GM18907 (cell line): ENCODE measurements at regions not wholly inside any gene's neighbourhood (a gene's known extent, or its start where the extent isn't known, plus 50 kb on each side); places are given as distances from the start of the nearest gene placed in this dataset.
"Not testable (repeated sequence)": the region's sequence is repeated elsewhere in the genome, so short reads cannot be mapped to it uniquely, and the experiment has no call there.

Experiments used
- ATAC-seq: cut with Tn5 transposase; IDR thresholded peaks from one replicate; pipeline ENCODE4 v1.9.1; 2021; ENCODE audit warnings: mild to moderate bottlenecking, moderate library complexity; ENCODE audit not compliant: unreplicated experiment

DNA sequence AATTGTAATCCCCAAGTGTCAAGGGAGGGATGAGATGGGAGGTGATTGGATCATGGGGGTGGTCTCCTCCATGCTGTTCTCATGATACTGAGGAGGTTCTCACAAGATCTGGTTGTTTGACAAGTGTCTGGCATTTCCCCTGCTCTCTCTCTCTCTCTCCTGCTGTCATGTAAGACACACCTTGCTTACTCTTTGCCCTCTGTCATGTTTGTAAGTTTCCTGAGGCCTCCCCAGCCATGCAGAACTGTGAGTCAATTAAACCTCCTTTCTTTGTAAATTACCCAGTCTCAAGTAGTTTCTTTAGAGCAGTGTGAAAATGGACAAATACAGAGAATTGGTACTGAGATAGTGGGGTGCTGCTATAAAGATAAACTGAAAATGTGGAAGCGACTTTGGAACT is 207.9 kb downstream of the HINT1 start:
- no peak for ATAC-seq

DNA sequence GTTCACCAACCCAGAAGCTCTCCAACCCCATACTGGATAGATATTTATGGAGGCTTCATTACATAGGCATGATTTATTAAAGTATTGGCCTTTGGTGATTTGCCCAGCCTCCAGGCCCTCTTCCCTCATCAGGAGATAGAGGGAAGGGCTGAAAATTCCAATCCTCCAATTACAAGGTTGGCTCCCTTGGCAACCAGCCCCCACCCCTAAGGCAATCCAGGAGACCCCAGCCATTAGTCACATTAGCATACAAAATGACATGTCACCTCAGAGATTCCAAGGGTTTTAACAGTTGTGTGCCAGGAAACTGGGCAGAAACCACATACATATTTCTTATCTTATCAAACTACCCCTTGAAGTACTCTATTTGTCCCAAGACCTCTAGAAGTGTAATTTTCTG is 210.0 kb downstream of the HINT1 start:
- ATAC-seq, result no peak

DNA sequence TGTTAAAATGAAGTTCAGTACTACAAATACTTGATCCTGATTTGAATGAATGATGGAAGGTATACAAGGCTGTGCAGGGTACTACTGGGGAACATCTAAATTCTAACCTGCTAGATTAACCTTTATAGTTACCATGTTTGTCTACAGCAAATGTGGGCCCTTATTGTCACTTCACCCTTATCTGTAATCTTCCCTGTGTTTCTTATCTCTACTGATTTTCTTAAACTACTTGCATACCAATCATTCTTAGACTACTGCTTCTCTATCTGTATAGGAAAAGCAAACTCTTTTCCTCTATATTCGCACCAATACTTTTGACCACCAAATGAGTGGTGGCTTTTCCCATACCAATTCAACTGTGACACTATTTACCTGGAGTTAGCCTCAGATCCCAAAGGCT is 210.7 kb downstream of the HINT1 start:
- ATAC-seq, result no peak

DNA sequence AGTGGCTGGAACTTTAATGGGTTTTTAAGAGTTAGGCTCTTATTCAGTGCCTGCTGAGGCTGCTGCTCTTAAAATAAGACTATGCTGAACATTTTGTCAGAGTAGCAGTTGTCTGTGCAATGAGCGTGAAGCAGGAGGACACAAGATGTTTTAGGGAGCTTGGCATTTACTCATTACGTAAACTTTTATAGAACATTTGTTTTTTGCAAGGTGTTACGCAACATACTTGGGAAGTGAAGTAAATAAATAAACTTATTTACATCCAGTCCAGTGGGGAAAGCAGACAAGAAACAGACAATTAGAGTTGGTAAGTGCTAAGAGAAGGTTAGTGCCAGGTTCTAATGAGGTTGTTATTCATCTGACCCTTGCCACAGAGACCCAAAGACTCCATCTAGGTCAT is 226.0 kb downstream of the HINT1 start:
- no peak for ATAC-seq

DNA sequence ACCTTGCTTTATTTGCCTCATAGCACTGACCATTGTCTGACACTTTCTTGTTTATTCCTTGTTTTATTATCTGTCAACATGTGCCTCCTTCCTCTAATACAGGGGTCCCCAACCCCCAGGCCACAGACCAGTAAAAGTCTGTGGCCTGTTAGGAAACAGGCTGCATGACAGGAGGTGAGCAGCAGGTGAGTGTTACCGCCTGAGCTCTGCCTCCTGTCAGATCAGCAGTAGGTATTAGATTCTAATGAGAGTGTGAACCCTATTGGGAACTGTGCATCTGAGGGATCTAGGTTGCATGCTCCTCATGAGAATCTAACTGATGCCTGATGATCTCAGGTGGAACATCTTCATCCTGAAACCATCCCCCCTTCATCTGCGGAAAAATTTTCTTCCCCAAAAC is 228.0 kb downstream of the HINT1 start:
- no peak for ATAC-seq

DNA sequence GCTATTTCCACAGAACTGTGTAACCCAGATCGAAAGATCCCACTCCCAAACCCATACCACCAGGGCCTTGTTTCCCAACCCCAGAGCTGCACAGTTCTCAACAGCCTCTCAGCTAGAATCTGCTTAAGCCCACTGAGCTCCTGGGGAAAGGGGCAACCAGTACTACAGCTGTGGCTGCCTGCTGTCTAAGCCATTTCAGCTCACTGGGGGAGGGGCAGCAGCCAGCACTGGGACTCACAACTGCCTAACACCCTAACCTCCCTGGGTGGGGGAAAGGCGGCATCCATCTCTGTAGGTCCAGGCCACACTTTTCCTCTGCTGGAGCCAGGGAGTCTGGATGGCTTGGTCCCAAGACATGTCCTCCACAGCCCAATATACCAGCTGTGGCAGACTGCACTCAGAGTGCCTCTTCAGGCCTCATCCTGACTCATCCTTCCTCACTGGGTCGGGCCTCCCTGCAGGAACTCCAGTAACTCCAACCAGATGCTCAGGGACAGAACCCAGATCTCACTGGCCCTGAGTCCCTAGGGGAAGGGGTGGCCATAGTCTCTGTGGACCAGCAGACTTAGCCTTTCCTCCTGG is 241.4 kb downstream of the HINT1 start:
- ATAC-seq, result no peak

DNA sequence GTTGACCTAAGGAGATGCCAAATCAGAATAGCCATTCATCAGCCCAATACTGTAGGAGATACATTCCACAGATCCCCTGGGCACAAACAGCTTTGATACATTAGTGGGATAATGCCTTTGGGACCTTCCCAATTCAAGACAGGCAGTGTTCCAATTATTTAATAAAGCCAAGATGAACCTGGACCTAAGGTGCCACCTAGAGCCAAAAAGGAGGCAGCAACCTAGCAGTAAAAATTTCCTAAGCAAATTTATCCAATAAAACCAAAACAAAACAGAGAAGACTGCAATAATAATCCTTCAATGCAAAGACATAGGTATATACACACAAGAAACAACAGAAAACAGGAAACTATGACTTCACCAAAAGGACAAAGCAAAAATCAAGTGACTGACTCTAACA is 253.0 kb downstream of the HINT1 start:
- no peak for ATAC-seq

DNA sequence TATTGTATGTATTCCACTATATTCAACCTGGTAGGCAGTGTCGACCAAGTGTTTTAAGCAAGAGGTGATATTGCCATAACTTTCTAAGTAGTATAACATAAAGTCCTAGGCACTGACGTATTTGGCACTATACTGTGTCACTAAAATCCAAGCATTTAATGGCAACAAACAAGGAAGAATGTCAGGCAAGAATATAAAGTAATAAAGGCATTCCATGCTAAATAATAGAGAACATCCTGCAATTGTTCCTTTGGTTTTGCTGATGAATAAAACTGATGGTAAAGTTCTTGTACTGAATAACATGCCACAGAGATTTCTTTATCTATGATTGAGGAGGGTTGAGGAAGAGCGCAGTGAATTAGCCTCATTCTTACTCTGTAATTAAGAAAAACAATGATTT is 256.9 kb downstream of the HINT1 start:
- ATAC-seq, result no peak

DNA sequence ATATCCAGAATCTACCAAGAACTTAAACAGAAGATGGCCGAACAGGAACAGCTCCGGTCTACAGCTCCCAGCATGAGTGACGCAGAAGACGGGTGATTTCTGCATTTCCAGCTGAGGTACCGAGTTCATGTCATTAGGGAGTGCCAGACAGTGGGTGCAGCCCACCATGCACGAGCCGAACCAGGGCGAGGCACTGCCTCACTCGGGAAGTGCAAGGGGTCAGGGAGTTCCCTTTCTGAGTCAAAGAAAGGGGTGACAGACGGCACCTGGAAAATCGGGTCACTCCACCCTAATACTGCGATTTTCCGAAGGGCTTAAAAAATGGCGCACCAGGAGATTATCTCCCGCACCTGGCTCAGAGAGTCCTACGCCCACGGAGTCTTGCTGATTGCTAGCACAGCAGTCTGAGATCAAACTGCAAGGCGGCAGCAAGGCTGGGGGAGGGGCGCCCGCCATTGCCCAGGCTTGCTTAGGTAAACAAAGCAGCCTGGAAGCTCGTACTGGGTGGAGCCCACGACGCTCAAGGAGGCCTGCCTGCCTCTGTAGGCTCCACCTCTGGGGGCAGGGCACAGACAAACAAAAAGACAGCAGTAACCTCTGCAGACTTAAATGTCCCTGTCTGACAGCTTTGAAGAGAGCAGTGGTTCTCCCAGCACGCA is 267.4 kb downstream of the HINT1 start:
- ATAC-seq, result not testable (repeated sequence)

DNA sequence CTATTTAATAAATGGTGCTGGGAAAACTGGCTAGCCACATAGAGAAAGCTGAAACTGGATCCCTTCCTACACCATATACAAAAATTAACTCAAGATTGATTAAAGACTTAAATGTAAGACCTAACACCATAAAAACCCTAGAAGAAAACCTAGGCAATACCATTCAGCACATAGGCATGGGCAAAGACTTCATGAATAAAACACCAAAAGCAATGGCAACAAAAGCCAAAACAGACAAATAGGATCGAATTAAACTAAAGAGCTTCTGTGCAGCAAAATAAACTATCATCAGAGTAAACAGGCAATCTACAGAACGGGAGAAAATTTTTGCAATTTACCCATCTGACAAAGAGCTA is 267.9 kb downstream of the HINT1 start:
- not testable (repeated sequence) for ATAC-seq

DNA sequence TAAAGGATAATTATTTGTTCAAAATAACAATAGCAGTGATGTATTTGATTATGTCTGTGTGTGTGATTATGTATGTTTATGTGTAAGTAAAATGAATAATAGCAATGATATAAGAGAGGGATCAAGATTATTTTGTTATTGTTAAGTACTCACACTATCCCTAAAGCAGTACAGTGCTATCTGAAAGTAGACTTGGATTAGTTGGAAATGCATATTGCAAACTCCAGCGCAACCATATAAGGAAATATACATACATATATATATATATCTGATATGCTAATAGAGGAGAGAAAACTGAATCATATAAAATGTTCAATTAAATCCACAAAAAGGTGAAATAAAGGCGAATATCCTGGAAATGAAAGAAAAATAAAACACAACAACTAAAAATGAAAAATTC is 268.4 kb downstream of the HINT1 start:
- ATAC-seq, result no peak

DNA sequence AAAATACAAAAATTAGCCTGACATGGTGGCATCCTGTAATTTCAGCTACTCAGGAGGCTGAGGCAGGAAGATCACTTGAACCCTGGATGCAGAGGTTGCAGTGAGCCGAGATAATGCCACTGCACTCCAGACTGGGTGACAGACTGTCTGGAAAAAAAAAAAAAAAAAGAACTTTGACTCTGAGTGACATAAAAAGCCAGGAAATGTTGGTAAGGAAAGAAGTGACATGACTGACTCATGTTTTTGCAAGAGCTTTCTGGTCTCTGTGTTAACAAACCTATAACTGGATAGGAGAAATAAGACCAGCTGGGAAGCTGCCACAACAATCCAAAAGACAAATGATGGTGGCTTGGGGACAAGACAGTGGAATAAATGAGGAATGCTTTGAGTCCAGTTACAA is 272.1 kb downstream of the HINT1 start:
- no peak for ATAC-seq

DNA sequence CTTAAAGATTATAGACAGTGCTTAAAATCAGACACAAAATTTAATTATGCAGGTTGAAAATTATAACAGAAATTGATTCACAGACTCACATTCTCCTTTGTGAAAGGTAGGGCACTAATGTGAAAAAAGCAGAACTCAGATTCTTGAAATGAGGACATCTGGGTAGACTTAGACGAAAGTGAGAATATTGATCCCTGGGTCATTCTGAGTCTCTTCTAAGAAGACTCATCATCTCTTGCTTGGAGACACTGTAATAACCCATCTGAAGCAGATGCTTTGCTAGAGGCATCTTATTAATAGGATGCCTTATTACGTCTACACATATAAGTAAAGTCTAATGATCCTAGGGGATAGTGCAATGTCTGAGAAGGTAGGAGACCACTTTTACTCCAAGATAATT is 274.4 kb downstream of the HINT1 start:
- no peak for ATAC-seq

DNA sequence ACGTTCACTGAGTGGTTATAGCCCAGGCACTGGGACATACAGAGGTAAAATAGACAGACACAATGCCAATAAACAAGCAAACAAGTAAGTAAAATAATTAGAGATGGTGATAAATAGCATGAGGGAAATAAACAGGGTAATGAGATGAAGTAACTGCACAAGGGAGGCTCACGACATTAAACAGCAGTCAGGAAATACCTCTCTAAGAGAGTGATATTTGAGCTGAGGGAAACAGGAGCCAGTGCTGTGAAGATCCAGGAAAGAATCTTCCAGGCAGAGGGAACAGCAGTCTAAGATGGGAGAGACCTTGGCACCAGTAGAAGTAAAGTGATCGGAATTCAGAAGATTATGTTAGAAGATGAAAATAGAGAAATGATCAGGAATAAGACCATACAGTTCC is 279.4 kb downstream of the HINT1 start:
- ATAC-seq, result no peak

DNA sequence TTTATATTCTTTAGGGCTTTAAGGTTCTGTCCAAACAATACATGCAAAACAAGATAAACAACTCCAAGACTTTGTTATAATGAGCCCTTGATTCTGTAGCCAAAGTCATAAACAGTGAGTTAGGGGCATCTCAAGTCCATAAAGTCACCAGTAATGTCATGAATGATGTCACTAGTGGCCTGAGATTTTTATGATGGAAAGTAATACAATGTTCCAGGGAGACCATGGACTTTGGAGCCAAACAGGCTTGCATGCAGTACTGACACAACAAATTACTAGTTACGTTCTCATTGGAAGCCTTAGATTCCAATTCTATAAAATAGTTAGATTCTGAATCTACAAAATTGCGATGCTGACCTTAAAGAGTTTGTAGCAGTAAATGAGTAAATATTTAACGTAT is 280.0 kb downstream of the HINT1 start:
- no peak for ATAC-seq

DNA sequence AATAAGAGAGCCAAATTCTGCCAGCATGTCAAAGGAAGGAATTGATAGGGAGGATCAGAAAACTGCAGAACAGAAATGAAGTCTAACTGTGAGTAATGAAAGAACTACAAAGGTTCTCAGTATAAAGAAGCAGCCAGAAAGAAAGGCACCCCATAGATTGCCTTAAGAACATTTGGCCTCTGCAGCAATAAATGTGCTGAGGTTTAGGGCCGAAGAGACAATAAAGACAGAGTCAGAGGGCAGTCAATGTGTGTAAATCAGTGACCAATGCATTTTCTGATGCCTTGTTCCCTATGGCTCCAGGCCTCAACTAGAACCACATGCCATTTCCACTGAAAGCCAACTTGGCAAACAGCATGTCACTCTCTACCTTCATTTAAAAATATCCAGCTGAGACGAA is 281.0 kb downstream of the HINT1 start:
- no peak for ATAC-seq

DNA sequence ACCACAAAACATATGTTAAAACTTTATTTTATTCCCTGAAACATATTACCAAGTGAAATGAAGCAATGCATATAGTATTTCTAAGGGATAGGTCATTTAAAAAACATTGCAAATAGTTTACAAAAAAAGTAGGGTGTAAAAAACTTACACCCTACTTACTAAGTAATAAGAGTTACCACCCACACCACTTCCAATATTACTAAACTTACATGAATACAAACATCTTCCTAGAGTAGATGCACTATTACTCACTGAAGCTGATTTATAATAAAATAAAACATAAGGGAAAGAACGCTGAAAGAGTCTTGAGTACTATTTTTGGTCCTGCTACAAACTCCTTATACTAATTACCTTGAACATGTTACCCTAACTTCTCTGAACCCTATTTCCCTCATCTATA is 289.4 kb downstream of the HINT1 start:
- no peak for ATAC-seq

DNA sequence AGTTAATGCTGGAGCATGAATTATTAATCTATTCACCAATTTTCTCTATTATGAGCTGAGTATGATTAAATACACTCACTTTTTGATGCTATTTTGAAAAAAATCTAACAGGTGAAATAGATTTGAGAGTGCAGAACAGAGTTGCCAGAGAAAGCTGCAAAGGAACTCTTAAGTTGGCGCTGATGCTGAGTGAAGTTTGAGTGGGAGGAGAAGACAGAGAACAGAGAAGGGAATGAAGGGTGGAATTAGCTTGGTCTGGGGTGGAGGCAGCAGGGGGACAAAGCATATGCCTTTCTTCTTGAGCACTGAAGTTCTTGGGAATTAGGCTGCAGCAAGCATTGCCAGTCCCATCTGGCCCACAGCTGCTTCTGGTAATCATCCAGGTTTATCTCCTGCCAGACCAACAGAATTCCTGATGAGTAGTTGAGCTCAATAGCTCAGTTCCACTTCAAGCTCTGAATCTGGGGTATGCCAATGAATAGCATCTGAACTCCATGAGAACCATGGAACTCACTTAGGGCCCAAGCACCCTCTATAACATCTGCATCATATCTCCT is 290.1 kb downstream of the HINT1 start:
- no peak for ATAC-seq

DNA sequence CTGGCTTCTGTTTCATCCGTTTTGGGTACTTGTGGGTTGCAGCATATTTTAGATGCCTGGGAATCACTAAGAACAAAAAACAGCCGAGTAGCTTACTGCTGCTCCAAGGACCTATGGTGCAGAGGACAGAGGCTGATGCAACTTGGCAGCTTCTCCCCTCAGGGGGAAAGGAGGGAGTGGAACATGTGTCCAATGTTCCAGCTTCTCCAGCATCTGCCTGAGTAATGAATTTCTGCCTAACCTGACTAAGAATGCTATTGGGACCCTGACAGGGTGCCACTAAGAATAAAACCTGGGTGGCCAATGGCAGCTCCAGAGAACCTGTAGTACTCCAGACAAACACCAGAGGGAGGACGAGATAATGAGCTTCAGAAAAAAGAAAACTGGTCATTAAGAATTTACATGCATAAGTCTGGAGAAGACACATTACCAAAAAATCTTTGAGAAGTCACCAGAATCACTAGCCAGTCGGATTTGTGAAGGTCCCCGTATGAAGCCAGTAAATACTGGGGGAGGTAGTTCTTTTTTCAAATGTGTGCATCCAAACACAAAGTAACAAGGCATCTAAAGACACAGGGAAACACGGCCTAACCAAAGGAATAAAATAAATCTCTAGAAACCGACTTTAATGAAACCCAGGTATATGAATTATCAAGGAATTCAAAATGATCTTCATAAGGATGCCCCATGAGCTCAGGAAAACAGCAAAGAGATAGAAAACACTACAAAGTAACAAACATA is 293.5 kb downstream of the HINT1 start:
- ATAC-seq, result peak; percentile 91

DNA sequence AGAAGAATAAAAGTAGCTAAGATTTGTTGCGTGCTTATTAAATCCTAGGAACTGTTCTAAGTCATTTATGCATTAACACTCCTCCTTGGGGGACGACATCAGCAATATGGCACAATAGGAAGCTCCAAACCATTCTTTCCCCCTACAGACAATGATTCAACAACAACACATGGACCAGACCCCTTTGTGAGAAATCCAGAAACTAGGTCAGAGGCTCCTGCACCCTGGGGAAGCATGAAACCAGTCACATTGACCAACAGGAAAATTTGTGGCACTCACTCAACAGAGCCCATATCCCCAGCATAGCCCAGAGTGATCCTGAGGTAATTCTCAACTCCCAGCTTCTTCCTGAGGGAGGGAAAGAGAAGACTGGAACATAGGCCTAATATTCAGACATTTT is 294.4 kb downstream of the HINT1 start:
- ATAC-seq, result no peak

DNA sequence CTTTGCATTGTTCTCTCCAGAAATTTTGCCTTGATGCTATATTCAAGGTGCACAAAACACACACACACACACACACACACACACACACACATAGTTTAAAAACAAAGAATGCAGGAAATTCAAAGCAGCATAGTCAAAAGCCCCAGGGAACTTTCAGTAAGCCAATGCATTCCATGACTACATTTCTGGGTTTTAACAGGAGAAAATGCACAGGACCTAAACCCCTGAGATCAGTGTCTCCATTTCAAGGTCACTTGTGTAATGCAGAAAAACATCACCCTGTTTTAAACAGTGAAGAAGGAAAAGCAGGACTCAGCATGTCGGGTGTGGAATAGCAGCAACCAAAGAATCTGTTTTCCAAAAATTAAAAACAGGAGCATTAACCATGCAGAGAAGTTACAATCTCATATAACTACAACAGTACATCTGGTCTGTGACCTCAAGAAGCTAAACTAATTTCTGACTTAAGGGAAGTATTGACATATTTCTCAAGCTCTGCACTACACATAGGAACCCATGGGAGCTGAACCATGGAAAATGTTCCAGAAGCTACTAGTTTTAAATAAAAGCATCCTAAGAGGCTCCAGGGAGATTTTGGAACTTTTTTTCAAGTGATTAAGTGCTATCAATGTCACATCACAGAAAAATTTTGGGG is 296.7 kb downstream of the HINT1 start:
- ATAC-seq, result no peak
